SK-N-SH (cell line): ENCODE measurements at regions not wholly inside any gene's neighbourhood (a gene's known extent, or its start where the extent isn't known, plus 50 kb on each side); places are given as distances from the start of the nearest gene placed in this dataset.

Experiments
- CTCF ChIA-PET: fragments of 300-600, 350-600 bp; formaldehyde crosslinking; extraction: SDS; loops from one replicate; lab custom pipeline; 2021; lab: Yijun Ruan, JAX
- POLR2A ChIA-PET: fragments of 350-600 bp; sonication (Branson Sonifier 250); formaldehyde crosslinking; extraction: SDS; loops from one replicate; lab custom pipeline; 2020; ENCODE audit warnings: antibody characterized with exemption, inconsistent platforms; lab: Yijun Ruan, JAX
- DNase-seq: peaks from one replicate; pipeline ENCODE4 v3.0.0; 2012
- H2AFZ ChIP-seq: fragments of 200-600 bp; sonication (generic); 2 replicates; pipeline ENCODE4 v1.8.1; 2016; ENCODE audit warnings: antibody characterized with exemption, mild to moderate bottlenecking, low read depth
- H3F3A ChIP-seq: fragments of 200-600 bp; sonication (generic); replicated peaks from 2 replicates; pipeline ENCODE3; 2016; ENCODE audit warnings: antibody characterized with exemption, mild to moderate bottlenecking; ENCODE audit not compliant: insufficient read depth
- H3K27ac ChIP-seq, 2 experiments: fragments of 200-500 bp in 1 of 2; fragments of 200-600 bp in 1 of 2; sonication (Bioruptor generic) in 1 of 2; sonication (generic), shearing (Covaris generic) in 1 of 2; 2 replicates each; pipeline versions ENCODE4 v1.5.1 to v1.6.1; 2014 to 2016; ENCODE audit warnings: low read depth in 2 of 2, inconsistent platforms in 1 of 2, low read length in 1 of 2, mild to moderate bottlenecking in 1 of 2, mixed read lengths in 1 of 2
- H3K27me3 ChIP-seq: fragments of 200-600 bp; sonication (generic), shearing (Covaris generic); 2 replicates; pipeline ENCODE4 v1.6.1; 2016; ENCODE audit warnings: mixed run types; ENCODE audit not compliant: insufficient read depth
- H3K36me3 ChIP-seq, 2 experiments: fragments of 200-500 bp in 1 of 2; fragments of 200-600 bp in 1 of 2; sonication (Bioruptor generic) in 1 of 2; sonication (generic) in 1 of 2; replicated peaks in 1 of 2; 2 replicates each; pipeline versions ENCODE3 to v1.5.1; 2014 to 2016; ENCODE audit warnings: low read length in 1 of 2, mild to moderate bottlenecking in 1 of 2; ENCODE audit not compliant: insufficient read depth in 2 of 2, control insufficient read depth in 1 of 2
- H3K4me1 ChIP-seq, 2 experiments: fragments of 200-500 bp in 1 of 2; fragments of 200-600 bp in 1 of 2; sonication (Bioruptor generic) in 1 of 2; sonication (generic), shearing (Covaris generic) in 1 of 2; 2 replicates each; pipeline versions ENCODE4 v1.5.1 to v1.6.1; 2014 to 2016; ENCODE audit warnings: low read depth in 1 of 2, low read length in 1 of 2, mixed run types in 1 of 2; ENCODE audit not compliant: insufficient read depth in 2 of 2, control insufficient read depth in 1 of 2
- H3K4me2 ChIP-seq: fragments of 200-600 bp; sonication (generic), shearing (Covaris generic); 2 replicates; pipeline ENCODE4 v1.6.1; 2017; ENCODE audit warnings: mixed run types
- H3K4me3 ChIP-seq, 2 experiments: fragments of 200-500 bp in 1 of 2; fragments of 200-600 bp in 1 of 2; sonication (Bioruptor generic) in 1 of 2; sonication (generic), shearing (Covaris generic) in 1 of 2; 2 replicates each; pipeline versions ENCODE4 v1.5.1 to v1.8.1; 2014 to 2016; ENCODE audit warnings: low read depth in 2 of 2, inconsistent platforms in 1 of 2, low read length in 1 of 2, mild to moderate bottlenecking in 1 of 2, mixed read lengths in 1 of 2, moderate library complexity in 1 of 2
- H3K79me2 ChIP-seq: fragments of 200-600 bp; sonication (generic); 2 replicates; pipeline ENCODE4 v1.8.1; 2017; ENCODE audit warnings: mild to moderate bottlenecking; ENCODE audit not compliant: insufficient read depth
- H3K9ac ChIP-seq: fragments of 200-600 bp; sonication (generic); 2 replicates; pipeline ENCODE4 v1.6.1; 2017; ENCODE audit warnings: mixed run types
- H3K9me2 ChIP-seq: fragments of 200-600 bp; sonication (generic); 2 replicates; pipeline ENCODE4 v1.6.1; 2017; ENCODE audit warnings: mixed run types
- H3K9me3 ChIP-seq: fragments of 200-600 bp; sonication (generic); 2 replicates; pipeline ENCODE4 v1.6.1; 2017; ENCODE audit warnings: mixed run types, mild to moderate bottlenecking, moderate library complexity
- H4K20me1 ChIP-seq: fragments of 200-600 bp; sonication (generic); 2 replicates; pipeline ENCODE4 v1.6.1; 2017; ENCODE audit warnings: mild to moderate bottlenecking, mixed run types; ENCODE audit not compliant: insufficient read depth
- EP300 ChIP-seq, 2 experiments: IDR thresholded peaks; 2 replicates each; pipeline versions ENCODE4 v1.4.0 to v1.6.1; 2012; ENCODE audit warnings: borderline replicate concordance in 1 of 2, low read depth in 1 of 2, low read length in 1 of 2
- FOSL2 ChIP-seq: IDR thresholded peaks from 2 replicates; pipeline ENCODE4 v1.4.0; 2012; ENCODE audit warnings: low read depth, mild to moderate bottlenecking, moderate library complexity, borderline replicate concordance
- FOXM1 ChIP-seq: IDR thresholded peaks from 2 replicates; pipeline ENCODE4 v1.4.0; 2012; ENCODE audit warnings: low read depth, mild to moderate bottlenecking
- GATA2 ChIP-seq: sonication (generic); formaldehyde crosslinking; IDR thresholded peaks from 2 replicates; pipeline ENCODE4 v1.5.0; 2020; ENCODE audit warnings: mild to moderate bottlenecking, missing genetic modification reagents
- JUND ChIP-seq: IDR thresholded peaks from 2 replicates; pipeline ENCODE4 v1.4.0; 2012
- MAX ChIP-seq: IDR thresholded peaks from 2 replicates; pipeline ENCODE4 v1.4.0; 2012; ENCODE audit warnings: low read depth
- NFIC ChIP-seq: IDR thresholded peaks from 2 replicates; pipeline ENCODE4 v1.4.0; 2012; ENCODE audit warnings: borderline replicate concordance
- RAD21 ChIP-seq: IDR thresholded peaks from 2 replicates; pipeline ENCODE4 v1.6.1; 2012; ENCODE audit warnings: mild to moderate bottlenecking, low read length
- SMC3 ChIP-seq: IDR thresholded peaks from 2 replicates; pipeline ENCODE4 v1.6.1; 2012; ENCODE audit warnings: low read depth, low read length, improper control_type of control experiment
- TAF1 ChIP-seq: IDR thresholded peaks from 2 replicates; pipeline ENCODE4 v1.6.1; 2012; ENCODE audit warnings: low read depth, mild to moderate bottlenecking, low read length, moderate library complexity, borderline replicate concordance
- TCF12 ChIP-seq: IDR thresholded peaks from 2 replicates; pipeline ENCODE4 v1.4.0; 2012
- TEAD4 ChIP-seq: IDR thresholded peaks from 2 replicates; pipeline ENCODE4 v1.4.0; 2012; ENCODE audit warnings: mild to moderate bottlenecking, borderline replicate concordance; ENCODE audit not compliant: insufficient read depth
- ZBTB33 ChIP-seq: IDR thresholded peaks from 2 replicates; pipeline ENCODE4 v1.4.0; 2012; ENCODE audit warnings: low read depth, borderline replicate concordance
- WGBS: methylation state at CpG from one replicate; pipeline ENCODE4 v1.1.6; 2017; ENCODE audit warnings: low lambda C conversion rate; 5-methylcytosine and 5-hydroxymethylcytosine counted together
- TF ChIP-seq, protein P1 (sequence below): IDR thresholded peaks from 2 replicates; pipeline ENCODE4; 2012

GRCh38 chr22:27413702-27414101 lies 387.9 kb downstream of the MN1 start:
- TF ChIP-seq FOSL2, result no peak
- no peak for TF ChIP-seq SMC3
- no peak for TF ChIP-seq FOXM1
- no peak for TF ChIP-seq ZBTB33
- TF ChIP-seq EP300 (IDR thresholded peaks at IDR 0.05; ENCODE audit: borderline replicate concordance in 1 of 2, low read depth in 1 of 2, low read length in 1 of 2), result no peak
- 78% methylated on average over 3 of the region's 3 CpGs for WGBS
- CTCF ChIA-PET, result interaction anchor here (1.8 kb wide), 1 partner anchor 657 kb away, joined by 5 read pairs; no protein-coding TSS in a partner anchor

DNA sequence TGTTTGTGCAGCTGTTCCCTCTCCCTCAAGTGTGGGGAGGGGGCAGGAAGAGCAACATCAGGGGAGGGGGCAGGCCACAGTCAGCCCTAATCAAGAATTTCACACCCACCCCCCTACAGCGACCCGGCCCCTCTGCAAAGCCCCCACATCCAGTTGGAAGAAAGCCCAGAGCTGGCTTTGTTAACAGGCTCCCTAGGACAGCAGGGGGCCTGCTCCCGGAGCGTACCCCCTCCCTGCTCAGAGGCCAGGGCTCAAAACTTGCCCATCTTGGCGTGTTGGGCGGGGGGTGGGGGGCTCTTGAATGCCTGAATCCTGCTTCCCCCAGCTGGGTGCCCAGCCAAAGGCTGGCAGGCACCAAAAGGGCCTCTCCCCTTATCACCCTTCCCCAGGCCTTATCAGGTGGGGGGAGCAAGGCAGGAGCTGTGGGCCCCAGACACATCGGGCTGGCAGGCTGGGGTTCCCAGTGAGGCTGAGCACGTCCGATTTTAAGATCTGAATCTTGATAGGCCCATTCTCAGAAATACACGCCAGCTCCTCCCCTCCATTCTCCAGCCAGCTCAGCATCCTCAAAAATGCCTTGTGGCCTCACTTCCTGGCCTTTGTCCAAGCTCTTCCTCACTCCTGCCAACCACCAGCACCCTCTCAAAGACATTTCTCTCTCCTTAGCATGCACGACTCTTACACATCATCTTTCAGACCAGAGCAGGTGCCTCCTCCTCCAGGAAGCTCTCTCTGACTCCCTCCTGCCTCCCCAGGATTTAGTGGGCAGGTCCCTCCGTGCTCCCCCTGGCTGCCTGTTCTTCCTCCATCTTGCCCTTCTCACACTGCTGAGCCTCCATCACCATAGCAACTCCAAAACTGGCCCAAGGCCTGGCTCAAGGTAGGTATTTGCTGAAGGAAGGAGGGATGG lies 384.8 kb downstream of the MN1 start:
- H3K79me2 ChIP-seq, result no peaks in the 10 kb centered on the region
- H3K4me2 ChIP-seq, result peak overlapping the region; percentile 66
- H3K9ac ChIP-seq, result no peak overlapping the region
- H3K36me3 ChIP-seq, result no peaks in the 10 kb centered on the region
- no peaks in the 10 kb centered on the region for H3K9me3 ChIP-seq
- TF ChIP-seq RAD21 (no peak), GATA2 (CRISPR knock-in tag) (peak; percentile 50; the same call in 1 of the 2 replicates), TCF12 (peak; percentile 56), MAX (peak; percentile 46; the same call in 1 of the 2 replicates), NFIC (peak; percentile 95), JUND (peak; percentile 30; the same call in 1 of the 2 replicates), TEAD4 (0 out of 2 replicates have a peak, but pooled peaks have one; percentile 13), TAF1 (no peak), EP300 (IDR thresholded peaks at IDR 0.05; ENCODE audit: borderline replicate concordance in 1 of 2, low read depth in 1 of 2, low read length in 1 of 2) (0 out of 4 replicates have a peak, but pooled peaks of 1 of the 2 experiments have one; percentile 26)
- TF ChIP-seq, protein P1, sequence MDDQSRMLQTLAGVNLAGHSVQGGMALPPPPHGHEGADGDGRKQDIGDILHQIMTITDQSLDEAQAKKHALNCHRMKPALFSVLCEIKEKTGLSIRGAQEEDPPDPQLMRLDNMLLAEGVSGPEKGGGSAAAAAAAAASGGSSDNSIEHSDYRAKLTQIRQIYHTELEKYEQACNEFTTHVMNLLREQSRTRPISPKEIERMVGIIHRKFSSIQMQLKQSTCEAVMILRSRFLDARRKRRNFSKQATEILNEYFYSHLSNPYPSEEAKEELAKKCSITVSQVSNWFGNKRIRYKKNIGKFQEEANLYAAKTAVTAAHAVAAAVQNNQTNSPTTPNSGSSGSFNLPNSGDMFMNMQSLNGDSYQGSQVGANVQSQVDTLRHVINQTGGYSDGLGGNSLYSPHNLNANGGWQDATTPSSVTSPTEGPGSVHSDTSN, result 0 out of 2 replicates have a peak, but pooled peaks have one; percentile 40
- ChIA-PET CTCF (interaction anchor here (1.0 to 1.5 kb wide), 2 partner anchors 11 to 22 kb away, joined by 4 to 8 read pairs; no protein-coding TSS in a partner anchor), POLR2A (no interaction called here)
- no peaks in the 10 kb centered on the region for H3K27me3 ChIP-seq
- peak overlapping the region; percentile 54; the same call in 1 of the 2 replicates for H2AFZ ChIP-seq
- 21% methylated on average over 9 of the region's 12 CpGs for WGBS
- peak; percentile 66 for DNase-seq
- no peak overlapping the region for H3K4me3 ChIP-seq
- no peaks in the 10 kb centered on the region for H4K20me1 ChIP-seq
- H3K4me1 ChIP-seq, result peaks cover 9 to 23% of the 10 kb centered on the region in 2 experiments; a peak in 3 of 4 replicates
- H3K27ac ChIP-seq, result no peak overlapping the region
- H3K9me2 ChIP-seq, result no peaks in the 10 kb centered on the region
- H3F3A ChIP-seq, result peaks cover 12% of the 10 kb centered on the region

More at GRCh38 chr22:27413702-27414101, 387.9 kb downstream of the MN1 start:
- Histone ChIP-seq H3K9ac (no peak overlapping the region), H3F3A (peaks cover 5% of the 10 kb centered on the region), H3K36me3 (no peaks in the 10 kb centered on the region), H3K79me2 (no peaks in the 10 kb centered on the region), H3K27me3 (no peaks in the 10 kb centered on the region), H3K27ac (no peak overlapping the region), H3K4me1 (peaks cover 9 to 10% of the 10 kb centered on the region in 2 experiments; a peak in 2 of 4 replicates), H3K4me2 (no peak overlapping the region), H2AFZ (no peak overlapping the region), H3K9me2 (no peaks in the 10 kb centered on the region), H3K4me3 (no peak overlapping the region), H3K9me3 (no peaks in the 10 kb centered on the region), H4K20me1 (no peaks in the 10 kb centered on the region)
- no peak for DNase-seq
- POLR2A ChIA-PET, result no interaction called here
